ENCODE measurements at regions not wholly inside any gene's neighbourhood (a gene's known extent, or its start where the extent isn't known, plus 50 kb on each side); places are given as distances from the start of the nearest gene placed in this dataset.

DNA sequence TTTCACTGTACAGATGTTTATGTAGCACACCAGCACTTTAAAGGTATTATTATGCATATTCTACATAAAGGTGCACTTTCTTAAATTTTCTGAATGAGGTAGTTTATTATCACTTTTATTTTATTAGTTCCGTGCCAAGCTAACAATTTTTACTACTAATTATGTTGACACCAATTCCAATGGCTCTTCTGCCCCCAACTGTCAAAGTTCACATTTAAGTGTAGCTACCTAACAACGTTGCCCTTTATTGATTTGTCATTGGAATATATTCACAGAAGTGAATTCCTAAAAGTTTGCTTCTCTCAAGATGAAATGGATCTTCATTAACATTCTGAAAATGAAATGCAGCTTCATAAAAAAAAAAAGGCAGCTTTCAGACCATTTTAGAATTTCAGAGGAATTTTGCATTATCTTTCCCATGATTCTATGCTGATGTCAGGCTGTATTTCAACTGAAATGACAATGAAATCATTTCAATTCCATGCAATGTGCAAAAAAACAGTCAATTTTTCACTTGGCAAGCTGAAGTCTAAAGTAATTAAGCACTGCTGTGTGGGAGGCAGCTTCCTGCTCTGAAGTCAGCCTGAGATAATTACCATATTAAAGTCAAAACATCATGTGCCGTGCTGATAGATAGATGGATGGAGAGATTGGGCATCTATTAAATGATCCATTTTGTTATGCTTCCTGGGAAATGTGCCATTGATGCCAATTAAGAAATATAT is 229.2 kb downstream of the TTLL7 start:
- DNase-seq, result no peak

DNA sequence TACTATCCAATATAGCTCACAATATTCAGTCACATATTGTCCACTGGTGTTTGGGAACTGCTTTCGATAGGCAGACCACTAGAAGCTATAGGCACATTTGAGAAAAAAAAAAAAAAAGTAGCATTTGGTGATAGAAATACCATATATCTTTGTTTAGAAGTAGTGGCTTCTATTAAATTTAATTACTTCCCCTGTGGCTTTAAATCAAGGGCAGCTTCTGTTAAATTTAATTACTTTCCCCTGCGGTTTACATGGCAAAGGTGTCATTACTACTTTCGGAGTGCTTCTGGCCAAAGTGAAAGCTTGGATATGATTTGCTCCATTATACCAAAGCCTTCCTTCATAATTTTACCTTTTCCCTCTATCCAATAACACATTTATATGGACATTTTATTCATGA is 229.9 kb downstream of the TTLL7 start:
- no peak for DNase-seq

DNA sequence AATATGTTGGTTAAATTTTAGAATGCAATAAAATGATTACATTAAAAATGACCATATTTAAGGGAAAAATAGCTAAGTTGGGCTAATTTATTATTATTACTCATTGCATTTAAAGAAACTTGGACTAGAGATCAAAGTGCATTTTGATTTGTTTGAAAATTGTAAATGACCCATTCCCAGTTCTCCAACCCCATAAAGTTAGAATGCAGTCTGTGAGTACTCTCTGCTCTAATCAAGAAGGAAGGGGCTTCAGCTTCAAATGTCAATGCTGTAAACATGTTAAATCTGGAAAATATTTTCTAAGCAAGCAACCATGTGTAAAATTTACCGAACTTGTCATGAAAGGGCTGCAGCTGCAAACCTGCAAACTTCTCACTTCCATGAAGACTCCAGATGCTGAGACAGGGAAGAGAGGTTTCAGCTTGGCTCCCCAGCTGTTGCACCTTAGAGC is 232.7 kb downstream of the TTLL7 start:
- no peak for DNase-seq

DNA sequence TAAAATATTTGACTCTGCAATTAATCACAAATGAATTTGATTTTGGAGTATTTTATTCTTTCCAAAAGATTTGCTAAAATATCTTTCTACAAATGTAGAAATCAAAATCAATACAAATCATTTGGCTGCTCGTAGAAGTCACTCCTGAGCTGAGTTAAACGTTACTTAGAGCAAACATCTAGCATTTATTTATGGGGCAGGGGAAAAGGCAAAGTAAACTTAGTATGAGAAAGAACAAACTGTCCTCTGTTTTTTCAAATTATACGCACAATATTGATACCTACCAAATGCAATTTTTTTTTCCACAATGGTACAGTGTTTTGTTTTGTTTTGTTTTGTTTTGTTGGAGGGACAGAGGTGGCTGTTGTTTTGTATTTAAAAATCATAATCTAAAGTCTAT is 233.8 kb downstream of the TTLL7 start:
- no peak for DNase-seq

DNA sequence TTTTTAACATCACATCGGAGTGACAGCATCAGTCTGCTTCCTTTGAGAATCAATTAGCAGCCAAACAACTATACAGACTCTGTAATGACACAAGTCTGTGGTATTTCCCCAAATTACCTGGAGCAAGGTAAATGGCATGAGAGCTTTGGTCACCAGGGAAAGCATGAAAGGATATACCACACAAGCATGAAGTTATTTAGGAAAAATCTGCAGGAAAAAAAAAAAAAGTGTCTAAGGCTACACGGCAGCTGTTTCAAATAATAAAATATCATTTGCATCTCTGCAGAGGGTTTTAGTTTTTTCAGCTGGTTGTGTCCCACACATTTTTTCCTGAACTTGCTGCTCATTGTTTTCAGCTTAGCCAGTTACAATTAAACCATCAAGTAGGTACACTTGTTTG is 234.7 kb downstream of the TTLL7 start:
- DNase-seq, result no peak

DNA sequence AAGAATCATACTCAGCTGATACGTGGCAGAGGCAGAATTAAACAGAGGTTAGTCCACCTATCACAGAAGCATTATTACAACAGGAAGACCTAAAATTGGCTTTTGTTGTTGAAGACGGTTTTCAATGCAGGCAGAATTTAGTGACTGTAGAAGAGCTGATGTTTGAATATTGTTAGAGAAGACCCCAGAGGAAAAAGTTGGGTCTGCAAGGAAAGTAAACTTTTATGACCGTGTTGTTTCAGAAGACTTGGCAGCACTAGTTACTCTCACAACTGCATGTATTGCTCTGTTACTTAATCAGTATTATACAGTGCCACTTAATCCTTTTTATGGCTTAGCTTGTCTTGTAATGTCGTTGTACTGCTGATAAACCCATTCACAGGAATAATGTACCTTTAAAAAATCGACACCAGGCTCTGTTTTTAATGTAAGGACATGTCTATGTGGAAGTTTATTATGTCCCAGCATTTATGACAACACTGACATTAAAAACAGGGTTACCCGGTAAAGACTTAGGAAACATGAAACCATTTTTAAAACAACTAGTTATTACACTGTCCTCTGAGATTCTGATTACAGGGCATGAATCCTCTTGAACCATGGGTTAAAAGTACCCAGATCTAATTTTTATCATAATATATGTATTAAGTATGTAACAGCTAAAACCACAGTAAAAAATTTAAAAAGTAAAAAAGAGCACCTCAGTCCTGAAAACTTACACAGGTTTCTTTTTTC is 235.4 kb downstream of the TTLL7 start:
- no peak for DNase-seq

DNA sequence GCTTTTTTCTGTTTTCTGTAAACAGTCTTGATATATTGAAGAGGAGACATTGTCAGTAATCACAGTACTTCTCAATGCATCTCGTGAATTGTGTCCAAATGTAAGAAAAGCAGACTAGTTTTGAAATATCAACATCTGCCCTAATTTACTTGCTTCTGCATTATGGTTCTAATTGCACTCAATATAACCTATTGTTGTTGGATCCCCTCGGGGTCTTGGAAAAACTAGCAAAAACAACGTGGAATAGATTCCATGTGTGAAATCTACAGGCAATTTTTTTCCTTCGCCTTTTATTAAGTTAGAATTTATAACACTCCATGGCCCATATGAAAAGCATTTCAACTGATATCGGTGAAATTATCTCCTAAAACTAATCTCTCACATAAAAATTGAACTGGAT is 236.5 kb downstream of the TTLL7 start:
- no peak for DNase-seq

DNA sequence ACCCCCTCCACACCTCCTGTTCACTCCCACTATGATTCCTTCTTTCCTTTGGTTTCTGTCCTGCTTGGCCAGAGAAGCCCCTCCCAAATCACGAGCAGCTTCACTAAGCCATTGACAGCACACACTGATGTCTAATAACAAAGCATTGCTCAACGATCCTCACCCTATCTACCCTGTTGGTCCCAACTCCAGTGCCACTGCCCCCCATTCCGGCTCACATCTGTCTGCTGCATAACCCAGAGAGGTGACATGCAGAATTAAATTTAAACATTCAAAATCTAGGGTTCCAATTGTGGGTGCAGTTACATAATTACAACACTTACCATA is 236.9 kb downstream of the TTLL7 start:
- DNase-seq, result no peak

DNA sequence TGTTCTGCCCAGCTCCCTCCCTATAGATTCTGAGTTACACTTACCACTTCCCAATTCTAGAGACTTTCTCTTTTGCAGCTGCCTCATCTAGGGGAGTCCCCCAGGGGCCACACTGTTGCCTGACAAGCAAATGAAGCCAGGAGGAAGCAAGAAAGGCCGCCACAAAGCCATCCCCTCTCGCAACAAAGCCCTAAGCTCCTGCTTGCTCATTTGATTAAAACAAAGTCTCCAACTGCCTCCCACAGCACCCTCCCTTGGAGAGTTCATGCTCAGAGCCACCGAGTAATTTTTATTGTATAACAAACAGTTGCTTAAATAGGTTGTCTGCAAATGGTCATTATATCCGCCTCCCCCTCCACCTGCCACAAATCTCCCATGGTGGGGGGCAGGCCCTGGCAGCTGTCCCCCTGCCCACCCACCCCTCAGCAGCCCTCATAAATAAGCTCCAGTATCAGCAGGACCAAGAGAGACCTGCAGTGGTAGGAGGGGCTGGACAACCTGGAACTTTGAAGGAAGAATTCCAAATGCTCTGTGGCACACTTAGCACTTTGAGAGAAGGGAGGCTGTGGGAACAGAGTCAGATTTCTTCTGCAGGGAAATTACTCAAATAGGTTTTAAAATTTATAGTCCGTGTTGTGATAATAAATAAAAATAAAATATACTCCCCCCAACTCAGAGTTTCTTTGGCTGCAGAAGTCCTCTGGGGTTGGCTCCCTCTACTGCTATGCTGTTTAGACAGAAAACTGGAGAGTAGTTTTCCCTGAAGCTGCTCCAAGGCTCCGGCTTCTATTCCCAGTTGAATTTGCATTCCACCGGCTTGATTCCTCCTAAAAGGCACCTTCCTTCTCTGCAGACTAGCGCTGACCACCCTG is 237.5 kb downstream of the TTLL7 start:
- peak in 1 of 2 donors; percentile 65 for DNase-seq

DNA sequence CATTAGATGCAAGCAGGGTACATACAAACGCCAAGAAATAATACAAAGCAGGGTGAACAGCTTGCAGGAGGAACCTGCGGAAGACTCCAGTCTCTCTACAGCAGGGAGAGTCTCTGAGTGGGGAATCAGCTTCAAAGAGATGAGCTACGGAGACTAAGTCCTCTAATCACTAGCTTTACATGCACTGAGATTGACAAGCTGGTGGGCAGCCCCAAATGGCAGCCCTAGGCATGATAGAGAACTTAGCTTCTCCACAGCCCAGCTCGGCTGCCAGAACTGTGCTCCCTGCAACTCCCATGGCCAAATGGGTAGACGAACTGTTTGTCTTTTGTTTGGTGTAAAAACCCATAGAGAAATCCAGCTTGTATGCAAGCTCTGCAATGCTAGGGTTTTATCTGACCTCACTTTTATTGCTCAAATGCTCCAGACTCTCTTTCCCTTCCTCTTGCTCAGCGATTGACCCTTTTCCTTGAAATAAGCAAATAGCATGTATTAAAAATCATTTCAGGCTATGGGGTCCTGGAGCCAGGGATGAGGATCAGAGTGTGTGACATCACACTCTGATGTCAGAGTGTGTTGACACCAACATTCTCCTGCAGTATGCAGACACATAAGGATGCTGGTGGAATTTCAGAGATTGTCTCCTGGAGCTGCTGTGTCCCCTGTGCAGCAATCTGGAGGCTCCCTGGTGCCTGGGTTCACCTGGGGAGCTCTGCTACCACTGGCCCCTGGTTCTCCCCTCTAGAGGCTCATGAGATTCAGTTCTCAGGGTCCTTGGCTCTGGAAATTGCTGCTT is 238.5 kb downstream of the TTLL7 start:
- DNase-seq, result no peak

DNA sequence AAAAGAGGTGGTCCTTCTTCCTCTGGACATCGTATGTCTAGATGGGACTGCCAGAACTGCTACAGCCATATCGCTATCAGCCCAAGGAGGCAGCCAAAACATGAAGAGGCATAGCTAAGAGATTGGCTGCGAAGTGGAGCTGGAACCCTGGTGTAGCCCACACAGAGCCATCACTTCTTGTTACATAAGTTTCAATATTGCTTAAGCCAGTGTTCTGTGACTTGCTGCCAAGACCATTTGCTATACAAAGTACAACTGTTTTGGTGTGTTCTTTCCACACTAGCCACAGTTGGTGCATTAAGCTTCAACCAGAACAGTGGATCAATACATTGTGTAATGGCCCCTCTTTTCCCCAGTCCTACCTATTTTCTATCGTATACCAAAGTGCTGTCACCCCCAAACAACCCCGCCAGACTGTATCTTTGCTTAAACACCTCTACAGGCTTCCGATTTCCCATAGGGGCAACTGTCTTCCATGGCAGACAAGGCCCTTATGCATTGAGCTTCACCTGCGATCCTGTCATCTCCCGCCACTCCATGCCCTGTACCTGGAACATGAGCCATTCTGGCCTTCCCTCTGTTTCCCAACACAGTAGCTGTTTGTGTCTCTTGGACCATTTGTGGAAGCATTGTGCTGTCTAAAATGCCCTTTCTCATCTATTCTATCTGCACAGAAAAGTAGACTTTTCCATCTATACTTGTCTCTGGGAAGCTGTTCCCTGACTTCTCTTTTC is 241.8 kb downstream of the TTLL7 start:
- no peak for DNase-seq

DNA sequence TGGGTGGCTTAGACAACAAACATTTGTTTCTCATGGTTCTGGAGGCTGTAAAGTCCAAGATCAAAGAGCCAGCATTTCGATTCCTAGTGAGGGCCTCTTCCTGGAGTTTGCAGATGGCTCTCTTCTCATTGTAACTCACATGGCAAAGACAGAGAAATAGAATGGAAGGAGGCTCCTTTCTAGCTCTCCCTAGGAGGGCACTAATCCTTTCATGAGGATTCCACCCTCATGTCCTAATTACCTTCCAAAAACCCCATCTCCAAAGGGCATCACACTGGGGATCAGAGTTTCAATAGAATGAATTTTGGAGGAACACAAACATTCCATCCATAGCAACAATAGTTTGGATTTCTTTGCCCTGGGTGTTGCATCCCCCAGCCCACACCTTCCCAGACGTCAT is 247.3 kb downstream of the TTLL7 start:
- DNase-seq, result no peak

DNA sequence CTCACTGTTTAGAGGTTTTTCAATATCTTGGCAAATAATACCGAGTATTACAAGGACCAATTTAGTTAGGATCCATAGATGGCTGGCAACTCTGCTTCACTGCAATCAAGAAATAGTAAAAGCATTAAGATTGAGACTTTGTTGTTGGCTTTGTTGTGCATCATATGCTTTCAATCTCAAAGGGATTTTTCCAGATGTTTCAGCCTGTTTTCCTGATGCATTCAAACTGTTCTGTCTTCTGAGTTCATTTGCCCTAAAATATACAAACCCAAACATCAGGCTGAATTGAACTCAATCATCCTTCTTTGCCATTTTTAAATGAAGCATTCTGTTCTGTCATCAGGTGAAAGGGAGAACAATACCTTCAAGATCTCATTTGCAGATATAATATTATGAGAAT is 248.7 kb downstream of the TTLL7 start:
- no peak for DNase-seq

DNA sequence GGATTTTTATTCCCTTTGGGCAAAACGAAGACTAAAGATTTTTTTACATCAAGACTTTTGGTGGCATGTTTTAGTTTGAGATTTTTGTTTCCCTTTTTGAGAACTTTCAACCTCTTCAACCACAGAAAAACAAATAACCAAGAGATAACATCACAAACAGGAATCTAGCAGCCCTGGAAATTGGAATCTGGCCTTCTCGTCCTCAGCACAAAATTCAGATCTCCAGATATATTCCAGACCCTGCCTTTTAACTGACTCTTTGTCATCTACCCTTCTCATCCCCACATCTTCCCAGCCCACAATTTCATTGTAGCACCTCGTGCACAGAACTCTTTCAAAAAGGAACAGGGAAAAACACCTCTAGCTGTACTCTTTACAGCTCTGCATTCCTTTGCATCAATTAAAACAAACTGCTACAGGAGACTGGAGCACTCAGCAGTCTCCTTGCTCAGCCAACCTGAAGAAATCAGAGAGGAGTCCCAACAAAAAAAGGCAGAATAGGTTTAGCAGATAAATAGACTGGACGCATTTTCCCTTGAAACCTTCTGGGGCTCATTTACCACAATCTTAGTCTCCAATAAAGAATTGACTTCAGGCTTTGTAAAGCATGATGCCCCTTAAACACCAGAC is 251.0 kb downstream of the TTLL7 start:
- DNase-seq, result no peak

DNA sequence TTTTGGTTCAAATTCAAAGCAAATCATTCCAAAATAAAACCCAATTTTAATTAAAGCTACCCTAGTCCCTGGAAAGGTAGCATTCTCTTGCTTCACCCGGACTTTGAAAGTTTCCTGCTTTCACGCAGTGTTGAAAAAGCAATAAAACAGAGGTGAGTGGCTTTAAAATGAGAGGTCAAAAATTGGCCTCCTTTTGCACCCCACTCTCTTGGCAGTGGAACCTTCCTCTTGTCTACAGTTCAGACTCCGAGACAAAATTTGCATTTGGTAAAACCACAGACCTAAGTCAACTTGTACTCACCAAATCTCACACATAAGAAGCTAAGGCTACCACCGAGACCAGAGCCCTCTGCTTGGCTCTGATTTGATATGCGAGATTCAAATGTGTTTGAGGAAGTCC is 252.7 kb downstream of the TTLL7 start:
- DNase-seq, result no peak

DNA sequence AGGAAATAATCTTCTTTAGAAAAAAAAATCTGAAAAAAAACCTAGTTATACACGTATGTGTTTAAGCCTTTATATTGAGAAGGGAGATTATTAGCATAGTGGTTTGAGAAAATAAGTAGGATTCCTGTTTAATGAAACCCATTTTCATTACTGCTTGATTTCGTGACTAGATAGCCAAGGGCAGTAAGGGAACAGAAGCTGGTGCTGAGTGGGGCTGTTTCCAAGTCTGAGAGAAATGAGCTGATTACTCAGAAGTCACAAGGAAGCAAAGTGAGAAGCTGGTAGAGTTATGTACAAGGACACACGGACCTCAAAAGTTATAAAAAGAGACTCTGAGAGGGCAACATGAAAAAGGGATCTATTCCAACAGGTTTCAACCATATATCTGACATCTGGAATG is 256.5 kb downstream of the TTLL7 start:
- no peak for DNase-seq

DNA sequence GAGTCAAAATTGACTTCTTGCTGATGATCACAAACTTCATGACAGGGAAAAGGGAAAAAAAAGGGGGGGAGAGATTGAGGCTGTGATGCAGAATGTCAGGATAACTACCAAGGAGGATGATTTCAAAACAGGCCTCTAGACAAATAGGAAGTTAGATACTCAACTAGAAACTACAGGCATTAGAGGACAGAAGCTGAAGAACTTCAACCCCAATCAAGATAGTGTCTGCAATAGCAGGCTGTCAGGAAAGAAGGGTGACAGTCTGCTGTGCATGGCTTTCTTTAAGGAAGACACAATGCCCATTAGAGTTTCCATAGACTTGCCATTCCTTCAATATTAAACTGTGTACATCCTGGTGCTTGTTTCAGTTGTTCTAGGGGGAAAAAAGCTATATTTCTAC is 257.2 kb downstream of the TTLL7 start:
- no peak for DNase-seq

DNA sequence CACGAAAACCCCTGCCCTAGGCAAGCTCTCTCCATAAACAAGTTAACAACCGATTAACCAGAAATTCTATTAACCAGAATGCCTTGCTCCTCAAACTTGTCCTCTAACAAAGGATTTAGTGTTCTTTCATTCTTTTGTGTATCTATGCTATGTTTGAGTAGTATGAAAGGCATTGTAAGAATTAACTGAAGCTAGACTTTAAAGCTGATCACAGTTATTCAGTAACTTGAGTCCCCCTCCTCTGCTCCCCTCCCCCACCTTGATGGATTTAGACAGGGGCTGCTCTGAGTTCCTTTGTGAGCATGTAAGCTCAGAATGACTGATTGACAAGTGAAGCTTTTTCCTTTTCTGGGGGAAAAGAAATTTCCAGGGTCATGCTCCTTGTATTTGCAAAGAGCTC is 257.6 kb downstream of the TTLL7 start:
- no peak for DNase-seq

DNA sequence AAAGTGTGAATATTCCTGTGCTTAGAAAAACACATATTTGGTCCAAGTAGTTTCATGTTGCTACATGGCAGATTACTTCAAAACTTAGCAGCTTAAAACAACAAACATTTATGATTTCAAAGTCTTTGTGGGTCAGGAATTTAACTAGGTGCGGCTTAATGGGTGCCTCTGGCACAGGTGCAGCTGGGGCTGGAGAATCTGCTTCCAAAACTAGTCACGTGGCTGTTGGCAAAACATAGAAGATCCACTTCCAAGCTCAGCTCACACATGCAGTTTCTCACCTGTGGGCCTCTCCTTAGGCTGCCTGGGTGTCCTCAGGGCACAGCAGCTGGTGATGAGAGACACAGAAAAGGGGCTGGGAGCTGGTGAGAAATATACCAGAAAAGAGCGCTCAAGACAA is 263.4 kb downstream of the TTLL7 start:
- DNase-seq, result no peak

DNA sequence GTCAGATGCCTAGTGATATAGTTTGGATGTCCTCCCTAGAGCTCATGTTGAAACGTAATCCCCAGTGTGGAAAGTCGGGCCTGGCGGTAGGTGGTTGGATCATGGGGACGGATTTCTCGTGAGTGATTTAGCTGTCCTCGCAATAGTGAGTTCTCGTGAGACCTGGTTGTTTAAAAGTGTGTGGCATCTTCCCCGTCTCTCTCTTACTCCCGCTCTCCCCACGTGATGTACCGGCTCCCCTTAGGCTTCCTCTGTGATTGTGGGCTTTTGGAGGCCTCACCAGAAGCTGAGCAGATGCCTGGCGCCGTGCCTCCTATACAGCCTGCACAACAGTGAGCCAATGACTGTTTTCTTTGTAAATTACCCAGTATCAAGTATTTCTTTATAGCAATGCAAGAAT is 264.5 kb downstream of the TTLL7 start:
- DNase-seq, result no peak

DNA sequence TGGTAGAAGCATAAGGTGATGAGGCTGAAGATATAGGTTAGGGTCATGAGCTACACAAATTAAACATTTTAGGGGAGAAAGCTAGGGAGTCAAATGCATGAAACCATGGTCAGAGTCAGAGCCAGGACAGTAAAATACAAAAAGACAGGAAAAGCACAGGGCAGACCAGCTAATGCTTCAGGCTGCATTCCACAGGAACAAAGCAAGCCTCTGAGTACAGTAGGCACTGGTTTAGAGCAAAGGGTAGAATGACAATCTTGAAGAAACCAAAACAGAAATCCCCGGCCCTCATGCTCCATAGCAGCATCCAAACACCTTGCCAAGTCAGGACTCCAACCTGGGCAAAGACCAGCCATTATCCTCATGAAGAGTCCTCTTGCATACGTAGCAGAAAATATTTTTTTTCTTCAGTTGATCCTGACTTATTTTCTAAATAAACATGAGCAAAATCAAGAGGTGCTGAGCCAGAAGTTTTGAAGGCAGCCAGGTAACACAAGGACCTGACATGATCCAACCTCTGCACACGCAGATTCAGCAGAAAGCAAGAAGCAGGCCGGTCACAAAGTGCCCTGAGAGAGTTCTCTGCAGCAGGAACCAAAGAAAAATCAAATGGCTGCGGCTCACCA is 273.1 kb downstream of the TTLL7 start:
- DNase-seq, result no peak

Data from CD4-positive, alpha-beta T cell treated with Interleukin-4 for 1 hour (primary cell).